ENCODE measurements at regions not wholly inside any gene's neighbourhood (a gene's known extent, or its start where the extent isn't known, plus 50 kb on each side); places are given as distances from the start of the nearest gene placed in this dataset.

DNA sequence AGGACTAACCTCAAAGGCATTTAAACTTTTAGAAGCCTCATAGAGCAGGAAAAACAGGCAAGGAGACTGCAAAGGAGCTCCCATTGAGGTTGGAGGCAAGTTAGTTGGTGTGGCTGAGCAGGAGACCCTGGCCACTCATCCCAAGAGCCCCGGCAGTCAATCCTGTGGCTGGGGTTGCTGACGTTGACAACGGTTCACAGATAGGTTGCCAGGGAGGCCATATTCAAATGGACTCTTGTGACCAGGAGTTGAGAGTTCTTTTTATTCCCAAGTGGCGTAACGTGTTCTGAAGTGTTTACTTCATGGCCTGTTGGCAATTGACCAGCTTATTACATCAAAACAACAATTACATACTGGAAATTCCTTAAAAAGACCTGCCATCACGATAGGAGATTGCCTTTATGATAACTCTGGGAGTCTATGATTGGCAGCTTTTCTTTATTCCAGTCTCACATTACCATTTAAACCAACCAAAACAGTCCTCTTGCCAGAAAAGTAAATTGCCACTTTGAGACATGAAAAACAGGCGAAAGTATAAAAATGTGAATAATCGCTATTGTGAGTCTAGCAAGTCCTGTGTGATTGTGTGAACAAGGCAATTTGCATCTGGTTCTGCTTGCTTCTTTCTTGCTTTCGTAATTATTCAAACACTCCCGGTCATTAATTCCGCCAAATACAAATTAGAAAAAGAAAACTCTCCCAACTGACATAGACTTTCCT, 394.9 kb downstream of the MED10 start:
- TF ChIP-seq GATA1 (IDR thresholded peaks at IDR 0.05; ENCODE audit: low read depth, low read length): no peak
- no peak for TF ChIP-seq POLR2A (IDR thresholded peaks at IDR 0.05; ENCODE audit: low read length)
- DNase-seq: no peak

DNA sequence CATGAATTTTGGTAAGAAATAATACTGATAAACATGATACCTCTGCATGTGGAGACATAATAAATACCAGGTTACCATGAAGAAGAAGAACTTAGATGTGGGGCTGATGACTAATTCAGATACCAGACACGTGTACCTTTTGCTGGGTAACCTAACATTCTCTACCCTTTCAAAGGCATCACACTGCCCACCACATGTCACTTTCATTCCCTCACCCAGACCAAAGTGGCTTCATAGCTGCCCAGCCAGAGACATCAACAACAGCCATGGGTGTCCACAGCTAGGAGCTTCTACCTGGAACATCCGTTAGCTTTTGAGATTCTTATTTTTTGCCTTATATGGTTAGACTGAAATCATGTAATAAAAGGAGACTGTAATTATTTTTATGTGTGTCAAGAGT, 396.8 kb downstream of the MED10 start:
- no peak for TF ChIP-seq GATA1 (IDR thresholded peaks at IDR 0.05; ENCODE audit: low read depth, low read length)
- no peak for TF ChIP-seq POLR2A (IDR thresholded peaks at IDR 0.05; ENCODE audit: low read length)

DNA sequence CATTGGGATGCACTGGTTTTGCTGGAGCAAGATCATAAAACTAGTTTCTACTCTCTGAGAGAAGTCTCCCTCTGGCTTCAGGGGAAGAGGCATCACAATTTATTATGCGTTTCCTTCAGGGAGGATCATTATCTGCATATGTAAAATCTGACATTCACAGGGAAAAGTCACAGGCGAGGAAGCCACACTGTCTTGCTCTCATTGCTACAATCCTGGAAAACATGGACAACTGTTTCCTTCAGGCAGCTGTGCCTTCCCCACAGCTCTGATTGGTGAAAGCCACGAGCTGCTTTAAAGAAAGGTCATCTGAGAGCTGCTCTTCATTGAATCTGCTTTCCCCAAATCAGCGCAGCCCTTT, 397.8 kb downstream of the MED10 start:
- no peak for DNase-seq
- TF ChIP-seq GATA1 (IDR thresholded peaks at IDR 0.05; ENCODE audit: low read depth, low read length) (no peak), POLR2A (IDR thresholded peaks at IDR 0.05; ENCODE audit: low read length) (no peak)

More for the DNA sequence above, 396.8 kb downstream of the MED10 start:
- DNase-seq: no peak

DNA sequence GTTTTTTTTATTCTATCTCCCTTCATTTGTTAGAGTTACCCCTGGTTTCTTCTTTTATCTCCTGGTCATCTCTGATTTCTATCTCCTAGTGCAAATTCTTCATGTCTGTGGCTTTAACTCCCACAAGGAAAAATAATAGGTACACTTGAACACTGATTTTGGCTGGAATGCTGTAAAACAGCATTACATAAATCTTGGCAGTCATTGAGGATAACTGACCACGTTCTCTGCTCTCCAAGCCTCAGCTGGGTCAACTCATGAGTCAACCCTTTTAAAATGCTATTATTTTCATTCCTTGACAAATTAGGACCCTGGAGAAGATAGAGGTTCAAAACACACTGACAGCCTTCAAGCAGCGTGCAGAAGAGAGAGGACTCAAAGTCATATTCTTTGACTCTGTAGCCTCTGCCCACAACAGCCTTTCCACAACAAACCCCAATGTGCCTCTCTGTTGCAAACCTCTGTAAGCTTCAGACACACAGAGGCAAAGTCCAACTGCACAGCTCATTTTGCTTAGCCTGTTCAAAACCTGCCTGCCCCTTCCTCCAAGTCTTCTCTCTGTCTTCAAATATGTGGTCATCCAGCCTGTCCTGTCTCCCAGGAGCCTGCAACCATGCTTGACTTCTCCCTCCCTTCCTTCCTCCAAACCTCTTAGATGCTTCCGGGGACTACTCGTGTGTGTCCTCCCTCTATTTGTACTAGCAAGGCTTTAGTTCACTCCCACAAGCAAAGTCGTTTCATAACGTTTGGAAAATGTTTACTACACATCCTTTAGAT, 398.4 kb downstream of the MED10 start:
- DNase-seq: no peak
- no peak for TF ChIP-seq POLR2A (IDR thresholded peaks at IDR 0.05; ENCODE audit: low read length)
- TF ChIP-seq GATA1 (IDR thresholded peaks at IDR 0.05; ENCODE audit: low read depth, low read length): no peak

DNA sequence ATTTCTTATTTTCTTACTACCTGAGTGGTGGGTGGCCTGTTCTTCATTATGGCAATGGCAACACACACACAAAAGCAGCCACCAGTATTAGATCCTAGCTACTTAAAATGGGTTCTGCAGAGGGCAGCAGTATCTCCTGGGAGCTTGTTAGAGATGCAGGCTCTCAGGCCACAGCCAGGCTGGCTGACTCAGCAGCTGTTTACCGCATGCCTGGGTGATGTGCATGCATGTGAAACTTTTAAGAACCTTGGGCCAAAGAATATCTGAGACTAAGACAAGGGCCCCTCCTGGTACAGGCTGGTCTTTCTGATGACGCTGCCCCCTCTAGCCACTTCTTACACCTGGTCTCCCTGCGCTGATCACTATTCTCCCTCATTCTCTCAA, 399.0 kb downstream of the MED10 start:
- TF ChIP-seq GATA1 (IDR thresholded peaks at IDR 0.05; ENCODE audit: low read depth, low read length) (no peak), POLR2A (IDR thresholded peaks at IDR 0.05; ENCODE audit: low read length) (no peak)
- DNase-seq: no peak

DNA sequence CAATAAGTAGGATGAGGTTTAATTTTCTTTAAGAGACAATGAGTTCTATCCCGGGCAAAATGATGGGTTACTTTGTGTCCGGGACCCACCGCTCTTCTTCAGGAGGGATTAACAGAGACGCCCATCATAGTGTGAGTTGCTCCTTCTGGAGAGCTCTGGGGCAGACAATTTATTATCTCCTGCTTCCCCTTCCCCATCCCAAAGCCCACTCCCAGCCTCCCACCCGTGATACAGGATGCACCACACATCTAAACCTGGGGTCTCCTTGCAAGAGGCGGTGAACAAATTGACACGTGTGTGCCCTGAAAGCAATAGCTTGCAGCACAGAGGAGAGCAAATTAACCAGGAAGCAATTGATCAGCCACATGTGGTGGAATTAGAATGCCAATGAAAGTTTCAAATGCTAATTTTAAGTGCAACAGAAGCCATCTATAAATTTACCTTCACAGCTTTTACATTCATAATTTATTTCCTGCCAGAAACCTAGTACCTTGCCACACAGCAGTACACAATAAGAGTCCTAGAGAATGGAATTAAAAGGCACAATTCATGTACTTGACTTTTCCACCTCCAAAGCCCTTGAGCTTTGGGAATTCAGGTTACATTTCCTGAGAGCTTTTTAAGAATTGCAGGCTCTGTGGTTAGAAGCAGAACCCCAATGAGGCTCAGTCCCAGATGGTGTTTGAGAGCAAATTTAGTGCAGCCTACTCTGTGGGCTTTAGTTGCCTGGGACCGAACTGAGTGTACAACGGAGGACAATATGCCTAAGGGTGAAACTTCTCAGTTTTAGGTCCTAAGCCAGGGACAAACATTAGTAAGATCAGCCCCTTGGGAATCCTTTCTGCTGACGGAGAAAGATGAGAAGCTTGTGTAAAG, 399.6 kb downstream of the MED10 start:
- TF ChIP-seq GATA1 (IDR thresholded peaks at IDR 0.05; ENCODE audit: low read depth, low read length): no peak
- TF ChIP-seq POLR2A (IDR thresholded peaks at IDR 0.05; ENCODE audit: low read length): no peak
- DNase-seq: no peak

DNA sequence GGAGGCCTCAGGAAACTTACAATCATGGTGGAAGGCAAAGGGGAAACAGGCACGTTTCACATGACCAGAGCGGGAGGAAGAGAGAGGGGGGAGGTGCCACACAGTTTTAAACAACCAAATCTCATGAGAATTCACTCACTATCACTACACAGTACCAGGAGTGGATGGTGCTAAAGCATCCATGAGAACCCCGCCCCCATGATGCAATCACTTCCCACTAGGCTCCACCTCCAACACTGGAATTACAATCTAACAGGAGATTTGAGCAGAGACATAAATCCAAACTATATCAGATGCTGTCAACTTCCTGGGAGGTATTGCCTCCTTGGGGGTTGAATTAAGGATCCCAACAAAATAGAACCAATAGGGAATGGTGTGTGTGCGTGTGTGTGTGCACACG, 407.1 kb downstream of the MED10 start:
- TF ChIP-seq POLR2A (IDR thresholded peaks at IDR 0.05; ENCODE audit: low read length) (no peak), GATA1 (IDR thresholded peaks at IDR 0.05; ENCODE audit: low read depth, low read length) (no peak)
- no peak for DNase-seq

DNA sequence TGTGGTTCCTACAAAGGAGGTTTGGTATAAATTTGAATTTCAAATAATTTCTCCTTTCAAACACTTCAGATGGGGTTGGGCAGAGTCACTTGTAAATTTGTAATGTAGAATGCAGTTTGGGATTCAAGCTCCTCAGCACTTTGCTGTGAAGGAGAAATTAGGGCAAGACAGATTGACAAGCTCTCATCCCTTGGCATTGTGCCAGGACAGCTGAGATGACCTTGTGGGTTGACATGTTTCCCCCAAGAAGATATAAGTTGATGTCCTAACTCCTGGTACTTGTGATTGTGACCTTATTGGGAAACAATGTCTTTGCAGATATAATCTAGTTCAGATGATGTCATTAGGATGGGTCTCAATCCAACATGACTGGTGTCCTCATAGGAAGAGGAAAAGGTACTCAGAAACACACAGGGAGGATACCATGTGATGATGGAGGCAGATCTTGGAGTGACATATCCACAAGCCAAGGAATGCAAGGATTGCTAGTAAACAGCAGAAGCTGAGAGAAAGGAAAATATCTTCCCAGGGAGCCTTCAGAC, 408.3 kb downstream of the MED10 start:
- TF ChIP-seq POLR2A (IDR thresholded peaks at IDR 0.05; ENCODE audit: low read length) (no peak), GATA1 (IDR thresholded peaks at IDR 0.05; ENCODE audit: low read depth, low read length) (no peak)
- no peak for DNase-seq

DNA sequence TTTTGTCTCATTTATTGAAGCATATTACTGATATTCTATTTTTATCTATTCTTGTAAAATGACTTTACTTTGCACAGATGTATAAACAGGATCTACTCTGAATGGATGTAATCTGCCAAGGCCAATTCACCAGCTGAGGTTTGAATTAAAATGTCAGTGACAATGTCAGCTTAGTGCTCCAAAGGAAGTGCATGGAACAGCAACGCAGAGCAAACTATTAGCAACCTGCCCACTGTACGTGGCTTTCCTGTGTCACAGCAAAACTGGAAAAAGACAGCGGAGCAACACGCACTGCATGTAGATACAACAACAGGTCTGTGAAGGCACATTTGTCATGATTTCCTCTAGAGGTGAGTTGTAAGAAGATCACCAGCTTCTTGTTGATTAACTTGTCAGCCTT, 409.4 kb downstream of the MED10 start:
- TF ChIP-seq POLR2A (IDR thresholded peaks at IDR 0.05; ENCODE audit: low read length) (no peak), GATA1 (IDR thresholded peaks at IDR 0.05; ENCODE audit: low read depth, low read length) (no peak)
- DNase-seq: no peak

DNA sequence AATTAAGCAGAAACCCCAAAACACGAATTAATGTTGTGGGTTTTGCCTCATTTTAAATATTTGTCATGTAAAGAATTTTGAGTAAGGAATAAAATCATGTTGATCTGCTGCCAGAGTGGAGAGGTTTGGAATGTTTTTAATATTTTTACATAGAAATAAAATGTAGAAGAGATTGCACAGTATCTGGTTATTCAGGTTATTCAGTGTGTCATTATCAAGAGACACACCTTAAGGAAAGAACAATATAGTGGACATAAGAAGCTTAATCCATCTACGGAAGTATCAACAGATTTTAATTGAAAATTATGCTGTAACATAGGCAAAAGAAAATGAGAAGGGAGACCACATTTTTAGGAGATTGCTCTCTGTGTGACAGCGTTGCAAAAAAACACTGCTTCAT, 410.4 kb downstream of the MED10 start:
- no peak for DNase-seq
- TF ChIP-seq GATA1 (IDR thresholded peaks at IDR 0.05; ENCODE audit: low read depth, low read length) (no peak), POLR2A (IDR thresholded peaks at IDR 0.05; ENCODE audit: low read length) (no peak)

DNA sequence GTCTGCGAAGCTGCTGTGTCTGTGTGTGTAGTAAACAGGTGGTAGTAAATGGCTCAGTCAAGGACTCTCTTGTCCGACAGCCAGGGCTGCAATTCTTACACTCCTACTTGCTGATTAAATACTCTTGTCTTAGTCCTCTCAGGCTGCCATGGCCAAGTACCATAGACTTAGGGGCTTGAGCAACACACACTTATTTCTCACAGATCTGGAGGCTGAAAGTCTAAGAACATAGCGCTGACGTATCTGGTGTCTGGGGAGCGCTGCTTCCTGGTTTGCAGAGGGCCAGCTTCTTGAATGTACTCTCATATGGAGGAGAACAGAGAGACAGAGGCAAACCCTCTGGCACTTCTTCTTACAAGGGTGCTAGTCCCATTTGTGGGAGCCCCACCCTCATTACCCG, 411.0 kb downstream of the MED10 start:
- TF ChIP-seq POLR2A (IDR thresholded peaks at IDR 0.05; ENCODE audit: low read length): no peak
- TF ChIP-seq GATA1 (IDR thresholded peaks at IDR 0.05; ENCODE audit: low read depth, low read length): no peak

DNA sequence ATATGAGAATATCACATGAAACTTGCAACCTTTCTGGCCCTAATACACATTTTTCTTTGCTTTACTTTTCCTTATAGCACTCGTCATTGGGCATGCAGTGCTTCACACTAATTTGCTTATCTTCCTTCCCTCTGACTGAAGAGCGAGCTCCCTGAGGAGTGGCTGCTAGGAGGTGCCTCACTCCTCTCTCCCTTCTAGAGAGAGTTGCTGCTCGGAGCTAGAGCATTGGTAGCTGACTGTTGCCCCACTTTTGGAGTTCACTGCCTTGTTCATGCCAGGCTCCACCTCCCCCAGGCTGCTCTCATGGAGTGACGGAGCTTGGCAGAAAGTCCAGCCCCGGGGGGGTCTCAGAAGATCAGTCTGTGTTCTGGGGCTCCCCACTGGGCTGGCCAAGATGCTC, 413.2 kb downstream of the MED10 start:
- TF ChIP-seq POLR2A (IDR thresholded peaks at IDR 0.05; ENCODE audit: low read length): no peak
- no peak for TF ChIP-seq GATA1 (IDR thresholded peaks at IDR 0.05; ENCODE audit: low read depth, low read length)
- no peak for DNase-seq

More for the DNA sequence above, 411.0 kb downstream of the MED10 start:
- no peak for DNase-seq

DNA sequence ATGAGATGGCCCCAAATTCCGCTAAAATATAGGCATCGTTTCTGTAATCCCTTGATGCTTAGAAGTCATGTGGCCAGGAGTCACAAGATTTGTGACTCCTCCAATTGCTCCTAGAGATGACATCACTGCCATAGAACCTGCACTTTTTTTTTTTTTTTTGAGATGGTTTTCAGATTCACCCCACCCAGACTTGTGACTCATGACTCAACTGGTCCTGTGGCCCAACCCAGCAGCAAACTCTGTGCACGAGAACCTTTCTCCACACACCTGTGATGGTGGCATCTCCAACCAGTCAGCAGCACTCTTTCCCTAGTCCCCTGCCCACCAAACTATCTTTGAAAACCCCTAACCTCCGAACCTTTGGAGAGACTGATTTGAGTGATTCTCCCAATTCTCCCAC, 414.0 kb downstream of the MED10 start:
- DNase-seq: no peak
- TF ChIP-seq POLR2A (IDR thresholded peaks at IDR 0.05; ENCODE audit: low read length) (no peak), GATA1 (IDR thresholded peaks at IDR 0.05; ENCODE audit: low read depth, low read length) (no peak)

DNA sequence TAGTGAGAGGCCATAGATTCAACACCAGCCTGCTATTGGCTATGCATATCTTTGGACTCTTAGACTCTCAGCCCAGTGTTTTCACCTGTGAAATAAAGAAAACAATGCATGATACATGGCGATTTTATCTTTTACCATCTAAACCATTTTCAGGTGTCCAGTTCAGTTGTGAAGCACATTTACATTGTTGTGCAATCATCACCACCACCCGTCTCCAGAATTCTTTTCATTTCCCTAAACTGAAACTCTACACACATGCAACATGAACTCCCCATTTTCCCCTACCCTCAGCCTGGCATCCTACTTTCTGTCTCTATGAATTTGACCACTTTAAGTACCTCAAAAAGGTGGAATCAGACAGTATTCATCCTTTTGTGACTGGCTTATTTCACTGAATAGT, 420.6 kb downstream of the MED10 start:
- TF ChIP-seq GATA1 (IDR thresholded peaks at IDR 0.05; ENCODE audit: low read depth, low read length) (no peak), POLR2A (IDR thresholded peaks at IDR 0.05; ENCODE audit: low read length) (no peak)
- no peak for DNase-seq

Measured in erythroblast (primary cell).